SK-N-DZ (cell line): ENCODE measurements at regions not wholly inside any gene's neighbourhood (a gene's known extent, or its start where the extent isn't known, plus 50 kb on each side); places are given as distances from the start of the nearest gene placed in this dataset.
"Not testable (repeated sequence)": the region's sequence is repeated elsewhere in the genome, so short reads cannot be mapped to it uniquely, and the experiment has no call there.

Source experiments
- DNase-seq: peaks from one replicate; pipeline ENCODE4 v3.0.0-alpha.2; 2015; ENCODE audit warnings: low spot score

- DNase-seq = no peak
These were observed 49.9 kb upstream of the WNT7B start for GRCh38 chr22:46026899-46027210.

- no peak for DNase-seq
These were observed 50.5 kb upstream of the WNT7B start for GRCh38 chr22:46027211-46028105.

GRCh38 chr22:46028106-46028991 is 51.4 kb upstream of the WNT7B start:
- no peak for DNase-seq

- DNase-seq = no peak
These were observed 52.1 kb upstream of the WNT7B start for GRCh38 chr22:46029036-46029435.

GRCh38 chr22:46029574-46030200 is 52.7 kb upstream of the WNT7B start:
- DNase-seq = no peak

- no peak for DNase-seq
These were observed 53.4 kb upstream of the WNT7B start for GRCh38 chr22:46030231-46030880.

- DNase-seq = no peak
These were observed 54.1 kb upstream of the WNT7B start for GRCh38 chr22:46031066-46031465.

- DNase-seq = no peak
These were observed 54.6 kb upstream of the WNT7B start for GRCh38 chr22:46031557-46031956.

GRCh38 chr22:46031965-46032851 is 55.2 kb upstream of the WNT7B start:
- DNase-seq = no peak

GRCh38 chr22:46033256-46034200 is 56.6 kb upstream of the WNT7B start:
- no peak for DNase-seq

- not testable (repeated sequence) for DNase-seq
These were observed 57.5 kb upstream of the WNT7B start for GRCh38 chr22:46034480-46034879.

GRCh38 chr22:46035380-46035741 is 58.4 kb upstream of the WNT7B start:
- DNase-seq = no peak

- DNase-seq = peak; percentile 98
These were observed 59.0 kb upstream of the WNT7B start for GRCh38 chr22:46035742-46036557.

GRCh38 chr22:46036558-46037408 is 59.8 kb upstream of the WNT7B start:
- peak; percentile 28 for DNase-seq

- no peak for DNase-seq
These were observed 61.2 kb upstream of the WNT7B start for GRCh38 chr22:46038174-46038487.

GRCh38 chr22:46038516-46039430 is 61.8 kb upstream of the WNT7B start:
- no peak for DNase-seq

GRCh38 chr22:46039535-46039934 is 62.6 kb upstream of the WNT7B start:
- DNase-seq = no peak
